ENCODE measurements at regions not wholly inside any gene's neighbourhood (a gene's known extent, or its start where the extent isn't known, plus 50 kb on each side); places are given as distances from the start of the nearest gene placed in this dataset.
"Not testable (repeated sequence)": the region's sequence is repeated elsewhere in the genome, so short reads cannot be mapped to it uniquely, and the experiment has no call there.

- no peak for DNase-seq
These were observed 102.5 kb upstream of the SOX2 start for GRCh38 chr3:181609030-181609767.

- no peak for DNase-seq
These were observed 107.5 kb upstream of the SOX2 start for GRCh38 chr3:181604267-181604666.

GRCh38 chr3:181596126-181596525 is 115.6 kb upstream of the SOX2 start:
- no peak for DNase-seq

- not testable (repeated sequence) for DNase-seq
These were observed 120.8 kb upstream of the SOX2 start for GRCh38 chr3:181590939-181591338.

GRCh38 chr3:181582619-181583018 is 129.1 kb upstream of the SOX2 start:
- DNase-seq = no peak

- no peak for DNase-seq
These were observed 130.1 kb upstream of the SOX2 start for GRCh38 chr3:181581656-181582055.

- DNase-seq = no peak
These were observed 133.0 kb upstream of the SOX2 start for GRCh38 chr3:181578743-181579142.

- no peak for DNase-seq
These were observed 139.3 kb upstream of the SOX2 start for GRCh38 chr3:181572432-181572831.

- DNase-seq = no peak
These were observed 141.3 kb upstream of the SOX2 start for GRCh38 chr3:181570472-181570871.

- DNase-seq = no peak
These were observed 142.3 kb upstream of the SOX2 start for GRCh38 chr3:181569356-181569940.

GRCh38 chr3:181568693-181569092 is 143.0 kb upstream of the SOX2 start:
- no peak for DNase-seq

GRCh38 chr3:181568248-181568647 is 143.5 kb upstream of the SOX2 start:
- DNase-seq = no peak

GRCh38 chr3:181567311-181568075 is 144.2 kb upstream of the SOX2 start:
- DNase-seq = no peak

GRCh38 chr3:181565416-181565815 is 146.3 kb upstream of the SOX2 start:
- DNase-seq = no peak

- no peak for DNase-seq
These were observed 147.5 kb upstream of the SOX2 start for GRCh38 chr3:181564222-181564621.

GRCh38 chr3:181561139-181562031 is 150.3 kb upstream of the SOX2 start:
- DNase-seq = no peak

- DNase-seq = no peak
These were observed 152.9 kb upstream of the SOX2 start for GRCh38 chr3:181558870-181559269.

GRCh38 chr3:181555681-181556080 is 156.0 kb upstream of the SOX2 start:
- no peak for DNase-seq

- no peak for DNase-seq
These were observed 157.4 kb upstream of the SOX2 start for GRCh38 chr3:181554233-181554765.

- DNase-seq = no peak
These were observed 162.5 kb upstream of the SOX2 start for GRCh38 chr3:181549266-181549665.

GRCh38 chr3:181541414-181541813 is 170.3 kb upstream of the SOX2 start:
- no peak for DNase-seq

- DNase-seq = no peak
These were observed 176.9 kb upstream of the SOX2 start for GRCh38 chr3:181534781-181535221.

GRCh38 chr3:181533811-181534210 is 177.9 kb upstream of the SOX2 start:
- no peak for DNase-seq
